ENCODE measurements at regions not wholly inside any gene's neighbourhood (a gene's known extent, or its start where the extent isn't known, plus 50 kb on each side); places are given as distances from the start of the nearest gene placed in this dataset.

DNA sequence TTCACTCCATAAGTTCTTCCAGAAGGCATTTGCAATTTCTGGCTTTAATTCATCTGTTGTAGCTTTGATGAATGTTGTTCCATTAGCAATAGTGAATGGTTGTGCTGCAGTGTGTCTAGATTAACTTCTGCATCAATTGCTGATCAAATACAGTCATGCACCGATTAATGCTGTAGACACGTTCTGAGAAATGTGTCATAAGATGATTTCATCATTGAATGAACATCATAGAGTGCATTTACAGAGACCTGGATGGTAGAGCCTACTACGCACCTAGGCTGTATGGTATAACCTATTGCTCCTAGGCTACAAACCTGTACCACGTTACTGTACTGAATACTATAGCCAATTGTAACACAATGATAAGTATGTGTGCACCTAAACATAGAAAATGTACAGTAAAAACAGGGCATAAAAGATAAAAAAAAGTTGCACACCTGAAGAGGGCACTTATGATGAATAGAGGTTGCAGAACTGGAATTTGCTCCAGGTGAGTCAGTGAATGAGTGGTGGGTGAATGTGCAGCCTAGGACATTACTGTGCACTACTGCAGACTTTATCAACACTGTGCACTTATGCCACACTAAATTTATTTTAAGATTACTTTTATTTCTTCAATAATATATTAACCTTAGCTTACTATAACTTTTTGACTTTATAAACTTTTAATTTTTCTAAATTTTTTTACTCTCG, 170.7 kb downstream of the HERPUD2 start:
- DNase-seq (ENCODE audit: extremely low read depth, insufficient read length): no peak
- no peaks in the 10 kb centered on the region for H3K27me3 ChIP-seq (replicated peaks; ENCODE audit: control insufficient read depth, insufficient read depth, low read length)
- TF ChIP-seq, protein P1, sequence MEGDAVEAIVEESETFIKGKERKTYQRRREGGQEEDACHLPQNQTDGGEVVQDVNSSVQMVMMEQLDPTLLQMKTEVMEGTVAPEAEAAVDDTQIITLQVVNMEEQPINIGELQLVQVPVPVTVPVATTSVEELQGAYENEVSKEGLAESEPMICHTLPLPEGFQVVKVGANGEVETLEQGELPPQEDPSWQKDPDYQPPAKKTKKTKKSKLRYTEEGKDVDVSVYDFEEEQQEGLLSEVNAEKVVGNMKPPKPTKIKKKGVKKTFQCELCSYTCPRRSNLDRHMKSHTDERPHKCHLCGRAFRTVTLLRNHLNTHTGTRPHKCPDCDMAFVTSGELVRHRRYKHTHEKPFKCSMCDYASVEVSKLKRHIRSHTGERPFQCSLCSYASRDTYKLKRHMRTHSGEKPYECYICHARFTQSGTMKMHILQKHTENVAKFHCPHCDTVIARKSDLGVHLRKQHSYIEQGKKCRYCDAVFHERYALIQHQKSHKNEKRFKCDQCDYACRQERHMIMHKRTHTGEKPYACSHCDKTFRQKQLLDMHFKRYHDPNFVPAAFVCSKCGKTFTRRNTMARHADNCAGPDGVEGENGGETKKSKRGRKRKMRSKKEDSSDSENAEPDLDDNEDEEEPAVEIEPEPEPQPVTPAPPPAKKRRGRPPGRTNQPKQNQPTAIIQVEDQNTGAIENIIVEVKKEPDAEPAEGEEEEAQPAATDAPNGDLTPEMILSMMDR (IDR thresholded peaks at IDR 0.05; ENCODE audit: insufficient read depth, low read length, poor library complexity, severe bottlenecking): no peak

DNA sequence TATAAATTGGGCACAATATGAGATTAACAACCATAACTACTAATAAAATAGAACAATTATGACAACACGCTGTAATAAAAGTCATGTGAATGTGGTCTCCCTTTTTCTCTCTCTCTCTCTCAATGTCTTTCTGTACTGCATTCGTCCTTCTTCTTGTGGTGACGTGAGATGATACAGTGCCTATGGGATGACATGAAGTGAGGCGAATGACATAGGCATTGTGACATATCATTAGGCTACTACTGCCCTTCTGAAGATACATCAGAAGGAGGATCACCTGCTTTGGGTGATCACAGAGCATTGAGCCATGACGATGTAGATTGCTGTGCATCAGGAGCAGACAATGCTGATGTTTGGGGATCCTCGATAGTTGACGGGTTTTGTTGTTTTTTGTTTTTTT, 171.6 kb downstream of the HERPUD2 start:
- TF ChIP-seq, protein P1 (IDR thresholded peaks at IDR 0.05; ENCODE audit: insufficient read depth, low read length, poor library complexity, severe bottlenecking): no peak
- DNase-seq (ENCODE audit: extremely low read depth, insufficient read length): no peak
- Histone ChIP-seq H3K36me3 (ENCODE audit: control insufficient read depth, insufficient read depth, low read length) (no peaks in the 10 kb centered on the region), H3K27me3 (replicated peaks; ENCODE audit: control insufficient read depth, insufficient read depth, low read length) (no peaks in the 10 kb centered on the region), H3K4me3 (replicated peaks; ENCODE audit: low read depth, low read length) (no peak overlapping the region)

More for the DNA sequence above, 170.7 kb downstream of the HERPUD2 start:
- no peak overlapping the region for H3K4me3 ChIP-seq (replicated peaks; ENCODE audit: low read depth, low read length)
- no peaks in the 10 kb centered on the region for H3K36me3 ChIP-seq (ENCODE audit: control insufficient read depth, insufficient read depth, low read length)

DNA sequence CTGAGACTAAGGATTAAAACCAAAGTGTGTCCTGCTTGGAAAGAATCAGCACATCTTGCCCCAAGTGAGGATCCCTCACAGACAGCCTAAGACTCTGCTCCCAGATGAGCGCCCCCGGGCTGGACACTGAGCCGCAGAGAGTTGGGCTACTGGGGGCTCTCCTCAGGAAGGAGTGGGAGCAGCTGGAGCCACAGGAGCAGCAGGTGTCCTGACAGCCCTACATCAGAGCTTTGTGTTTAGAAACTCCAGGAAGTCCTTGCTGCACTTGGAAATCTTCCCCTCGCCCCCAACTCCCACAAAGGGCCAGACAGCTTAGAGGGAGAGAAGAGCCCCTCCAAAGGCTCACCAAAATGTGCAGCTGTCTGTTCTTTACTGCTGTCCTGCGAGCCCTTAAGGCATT, 172.2 kb downstream of the HERPUD2 start:
- DNase-seq (ENCODE audit: extremely low read depth, insufficient read length): no peak
- no peak overlapping the region for H3K4me3 ChIP-seq (replicated peaks; ENCODE audit: low read depth, low read length)
- TF ChIP-seq, protein P1 (IDR thresholded peaks at IDR 0.05; ENCODE audit: insufficient read depth, low read length, poor library complexity, severe bottlenecking): no peak
- H3K36me3 ChIP-seq (ENCODE audit: control insufficient read depth, insufficient read depth, low read length): no peaks in the 10 kb centered on the region
- no peaks in the 10 kb centered on the region for H3K27me3 ChIP-seq (replicated peaks; ENCODE audit: control insufficient read depth, insufficient read depth, low read length)

DNA sequence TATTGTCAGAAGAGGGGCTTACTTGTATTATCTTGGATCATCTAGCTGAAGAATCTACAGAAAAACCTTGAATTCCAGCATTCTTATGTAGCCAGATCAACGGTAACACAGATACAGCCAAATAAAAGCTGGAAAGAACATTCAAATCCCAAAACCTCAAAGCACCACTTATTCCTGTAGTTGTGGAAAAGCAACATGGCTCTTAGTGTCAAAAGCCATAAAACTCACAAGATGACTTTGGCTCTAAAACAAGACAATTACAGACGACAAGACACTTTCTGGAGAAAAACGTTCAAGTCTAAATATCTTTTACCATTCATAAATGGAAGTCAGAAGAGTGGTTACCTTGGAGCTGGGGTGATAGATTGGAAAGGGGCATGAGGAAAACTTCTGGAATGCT, 173.0 kb downstream of the HERPUD2 start:
- TF ChIP-seq, protein P1 (IDR thresholded peaks at IDR 0.05; ENCODE audit: insufficient read depth, low read length, poor library complexity, severe bottlenecking): no peak
- no peaks in the 10 kb centered on the region for H3K36me3 ChIP-seq (ENCODE audit: control insufficient read depth, insufficient read depth, low read length)
- H3K4me3 ChIP-seq (replicated peaks; ENCODE audit: low read depth, low read length): no peak overlapping the region
- DNase-seq (ENCODE audit: extremely low read depth, insufficient read length): no peak
- H3K27me3 ChIP-seq (replicated peaks; ENCODE audit: control insufficient read depth, insufficient read depth, low read length): no peaks in the 10 kb centered on the region

DNA sequence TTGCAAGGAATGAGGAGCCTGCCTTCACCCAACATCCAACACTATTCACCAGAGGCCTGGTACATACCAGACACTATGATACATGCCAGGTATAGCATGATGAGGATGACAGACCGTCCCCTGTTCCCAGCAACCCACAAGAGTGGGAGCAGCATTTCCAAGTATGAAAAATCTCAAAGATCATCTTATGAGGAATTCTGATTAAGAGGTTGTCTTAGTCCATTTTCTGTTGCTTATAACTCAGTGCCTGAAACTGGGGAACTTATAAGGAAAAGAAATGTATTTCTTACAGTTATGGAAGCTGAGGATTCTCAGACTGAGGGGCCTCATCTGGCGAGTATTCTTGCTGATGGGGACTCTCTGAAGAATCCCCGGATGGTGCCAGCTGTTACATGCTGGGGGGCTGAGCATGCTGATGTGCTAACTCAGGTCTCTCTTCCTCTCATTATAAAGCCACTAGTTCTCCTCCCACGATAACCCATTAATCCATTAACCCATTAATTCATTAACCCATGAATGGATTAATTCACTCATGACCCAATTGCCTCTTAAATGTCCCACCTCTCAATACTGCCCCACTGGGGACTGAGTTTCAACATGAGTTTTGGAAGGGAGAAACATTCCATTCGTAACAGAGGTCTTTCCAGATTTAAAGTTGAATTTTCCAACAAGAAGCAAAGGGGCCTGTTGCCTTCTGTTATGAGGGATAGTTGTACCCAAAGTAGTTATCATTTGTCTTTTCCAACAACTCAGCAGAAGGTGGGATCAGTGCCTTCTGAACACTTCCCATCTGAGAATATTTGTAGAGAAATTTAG, 173.9 kb downstream of the HERPUD2 start:
- H3K27me3 ChIP-seq (replicated peaks; ENCODE audit: control insufficient read depth, insufficient read depth, low read length): no peaks in the 10 kb centered on the region
- H3K4me3 ChIP-seq (replicated peaks; ENCODE audit: low read depth, low read length): no peak overlapping the region
- no peak for DNase-seq (ENCODE audit: extremely low read depth, insufficient read length)
- H3K36me3 ChIP-seq (ENCODE audit: control insufficient read depth, insufficient read depth, low read length): no peaks in the 10 kb centered on the region
- TF ChIP-seq, protein P1 (IDR thresholded peaks at IDR 0.05; ENCODE audit: insufficient read depth, low read length, poor library complexity, severe bottlenecking): no peak

Data from GM06990 (cell line).